ENCODE measurements at regions not wholly inside any gene's neighbourhood (a gene's known extent, or its start where the extent isn't known, plus 50 kb on each side); places are given as distances from the start of the nearest gene placed in this dataset.

DNA sequence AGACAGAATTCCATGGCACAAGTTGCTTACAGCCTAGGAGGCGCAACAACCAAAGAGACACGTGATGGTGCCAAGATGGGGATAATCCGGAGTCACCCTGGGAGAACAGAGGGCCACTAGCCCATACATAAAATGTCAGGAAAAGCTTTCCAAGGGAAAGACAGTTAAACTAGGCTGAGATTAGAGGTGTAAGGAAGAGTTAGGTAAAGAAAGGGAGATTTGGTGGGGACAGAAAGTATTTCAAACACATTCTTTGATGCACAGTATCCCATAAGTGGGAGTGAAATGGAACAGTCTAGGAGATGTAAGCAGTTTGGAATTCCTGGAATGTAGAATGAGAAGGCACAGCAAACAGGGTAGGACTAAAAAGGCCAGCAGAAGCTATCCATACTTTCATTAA is 860.9 kb upstream of the LCORL start:
- TF ChIP-seq CTCF (IDR thresholded peaks at IDR 0.05; ENCODE audit: insufficient read depth, low read length, poor library complexity, severe bottlenecking) (no peak), EZH2phosphoT487 (conservative IDR thresholded peaks at IDR 0.05; ENCODE audit: low read length) (no peak)
- H3K9me3 ChIP-seq (ENCODE audit: insufficient read depth, low read length) = no peaks in the 10 kb centered on the region
- H3K9ac ChIP-seq (ENCODE audit: low read length) = no peak overlapping the region
- H3K79me2 ChIP-seq (ENCODE audit: insufficient read depth, low read length) = no peaks in the 10 kb centered on the region
- H3K27ac ChIP-seq (ENCODE audit: low read depth, low read length) = no peak overlapping the region
- no peaks in the 10 kb centered on the region for H3K27me3 ChIP-seq (ENCODE audit: low read length)
- H3K4me2 ChIP-seq (ENCODE audit: low read depth, low read length, poor library complexity, severe bottlenecking) = no peak overlapping the region
- H3K9me2 ChIP-seq (replicated peaks; ENCODE audit: insufficient read depth, low read length) = no peaks in the 10 kb centered on the region
- H4K20me1 ChIP-seq (ENCODE audit: low read depth, low read length) = no peaks in the 10 kb centered on the region
- no peak overlapping the region for H2AFZ ChIP-seq (ENCODE audit: low read depth, low read length, severe bottlenecking)
- H3K36me3 ChIP-seq (ENCODE audit: low read length) = no peaks in the 10 kb centered on the region
- no peak overlapping the region for H3K4me3 ChIP-seq (ENCODE audit: insufficient read depth, low read length, poor library complexity, severe bottlenecking)
- no peaks in the 10 kb centered on the region for H3F3A ChIP-seq (ENCODE audit: insufficient read depth)

- no peaks in the 10 kb centered on the region for H3K36me3 ChIP-seq (ENCODE audit: low read length)
- no peaks in the 10 kb centered on the region for H3F3A ChIP-seq (ENCODE audit: insufficient read depth)
- H3K27me3 ChIP-seq (ENCODE audit: low read length) = no peaks in the 10 kb centered on the region
- no peak for TF ChIP-seq CTCF (IDR thresholded peaks at IDR 0.05; ENCODE audit: insufficient read depth, low read length, poor library complexity, severe bottlenecking)
- TF ChIP-seq EZH2phosphoT487 (conservative IDR thresholded peaks at IDR 0.05; ENCODE audit: low read length) = no peak
- H4K20me1 ChIP-seq (ENCODE audit: low read depth, low read length) = no peaks in the 10 kb centered on the region
- H3K79me2 ChIP-seq (ENCODE audit: insufficient read depth, low read length) = no peaks in the 10 kb centered on the region
- H2AFZ ChIP-seq (ENCODE audit: low read depth, low read length, severe bottlenecking) = no peak overlapping the region
- H3K4me2 ChIP-seq (ENCODE audit: low read depth, low read length, poor library complexity, severe bottlenecking) = no peak overlapping the region
- H3K4me3 ChIP-seq (ENCODE audit: insufficient read depth, low read length, poor library complexity, severe bottlenecking) = no peak overlapping the region
- H3K9me3 ChIP-seq (ENCODE audit: insufficient read depth, low read length) = no peaks in the 10 kb centered on the region
- no peaks in the 10 kb centered on the region for H3K9me2 ChIP-seq (replicated peaks; ENCODE audit: insufficient read depth, low read length)
- H3K27ac ChIP-seq (ENCODE audit: low read depth, low read length) = no peak overlapping the region
- no peak overlapping the region for H3K9ac ChIP-seq (ENCODE audit: low read length)
These were observed 860.0 kb upstream of the LCORL start for GRCh38 chr4:18881556-18881955.

DNA sequence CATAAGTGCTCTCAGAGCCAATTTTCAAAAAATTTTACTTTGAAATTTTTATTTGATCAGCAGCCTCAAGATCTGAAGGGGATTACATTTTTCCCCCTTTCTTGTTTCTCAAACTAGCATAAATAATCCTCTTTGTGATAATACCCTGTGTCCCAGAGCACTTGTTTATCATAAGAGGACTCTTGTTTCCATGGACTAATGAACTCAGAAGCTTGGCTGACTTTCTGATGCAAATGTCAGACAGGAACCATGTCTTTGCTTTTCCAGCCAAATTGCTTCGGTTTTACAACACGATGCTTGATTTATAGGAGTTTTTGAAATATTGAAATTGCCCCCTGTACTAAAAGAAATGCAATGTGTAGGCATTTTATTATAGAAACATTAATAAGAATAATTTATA is 859.3 kb upstream of the LCORL start:
- Histone ChIP-seq H3F3A (ENCODE audit: insufficient read depth) (no peaks in the 10 kb centered on the region), H3K36me3 (ENCODE audit: low read length) (no peaks in the 10 kb centered on the region), H3K9me2 (replicated peaks; ENCODE audit: insufficient read depth, low read length) (no peaks in the 10 kb centered on the region), H3K4me2 (ENCODE audit: low read depth, low read length, poor library complexity, severe bottlenecking) (no peak overlapping the region), H3K9ac (ENCODE audit: low read length) (no peak overlapping the region), H4K20me1 (ENCODE audit: low read depth, low read length) (no peaks in the 10 kb centered on the region), H2AFZ (ENCODE audit: low read depth, low read length, severe bottlenecking) (no peak overlapping the region), H3K27ac (ENCODE audit: low read depth, low read length) (no peak overlapping the region), H3K79me2 (ENCODE audit: insufficient read depth, low read length) (no peaks in the 10 kb centered on the region), H3K9me3 (ENCODE audit: insufficient read depth, low read length) (no peaks in the 10 kb centered on the region), H3K27me3 (ENCODE audit: low read length) (no peaks in the 10 kb centered on the region), H3K4me3 (ENCODE audit: insufficient read depth, low read length, poor library complexity, severe bottlenecking) (no peak overlapping the region)
- TF ChIP-seq CTCF (IDR thresholded peaks at IDR 0.05; ENCODE audit: insufficient read depth, low read length, poor library complexity, severe bottlenecking) (no peak), EZH2phosphoT487 (conservative IDR thresholded peaks at IDR 0.05; ENCODE audit: low read length) (no peak)

Data from SU-DHL-6 (cell line).